ENCODE measurements at regions not wholly inside any gene's neighbourhood (a gene's known extent, or its start where the extent isn't known, plus 50 kb on each side); places are given as distances from the start of the nearest gene placed in this dataset.

GRCh38 chr3:70816346-70816745 is 503.9 kb upstream of the MDFIC2 start:
- TF ChIP-seq, protein P1, sequence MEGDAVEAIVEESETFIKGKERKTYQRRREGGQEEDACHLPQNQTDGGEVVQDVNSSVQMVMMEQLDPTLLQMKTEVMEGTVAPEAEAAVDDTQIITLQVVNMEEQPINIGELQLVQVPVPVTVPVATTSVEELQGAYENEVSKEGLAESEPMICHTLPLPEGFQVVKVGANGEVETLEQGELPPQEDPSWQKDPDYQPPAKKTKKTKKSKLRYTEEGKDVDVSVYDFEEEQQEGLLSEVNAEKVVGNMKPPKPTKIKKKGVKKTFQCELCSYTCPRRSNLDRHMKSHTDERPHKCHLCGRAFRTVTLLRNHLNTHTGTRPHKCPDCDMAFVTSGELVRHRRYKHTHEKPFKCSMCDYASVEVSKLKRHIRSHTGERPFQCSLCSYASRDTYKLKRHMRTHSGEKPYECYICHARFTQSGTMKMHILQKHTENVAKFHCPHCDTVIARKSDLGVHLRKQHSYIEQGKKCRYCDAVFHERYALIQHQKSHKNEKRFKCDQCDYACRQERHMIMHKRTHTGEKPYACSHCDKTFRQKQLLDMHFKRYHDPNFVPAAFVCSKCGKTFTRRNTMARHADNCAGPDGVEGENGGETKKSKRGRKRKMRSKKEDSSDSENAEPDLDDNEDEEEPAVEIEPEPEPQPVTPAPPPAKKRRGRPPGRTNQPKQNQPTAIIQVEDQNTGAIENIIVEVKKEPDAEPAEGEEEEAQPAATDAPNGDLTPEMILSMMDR (IDR thresholded peaks at IDR 0.05; ENCODE audit: low read depth, low read length, poor library complexity, severe bottlenecking), result no peak
- TF ChIP-seq EZH2phosphoT487 (IDR thresholded peaks at IDR 0.05; ENCODE audit: borderline replicate concordance, low read length), result no peak

All from DOHH2 (cell line).